ENCODE measurements at regions not wholly inside any gene's neighbourhood (a gene's known extent, or its start where the extent isn't known, plus 50 kb on each side); places are given as distances from the start of the nearest gene placed in this dataset.
"Not testable (repeated sequence)": the region's sequence is repeated elsewhere in the genome, so short reads cannot be mapped to it uniquely, and the experiment has no call there.

DNA sequence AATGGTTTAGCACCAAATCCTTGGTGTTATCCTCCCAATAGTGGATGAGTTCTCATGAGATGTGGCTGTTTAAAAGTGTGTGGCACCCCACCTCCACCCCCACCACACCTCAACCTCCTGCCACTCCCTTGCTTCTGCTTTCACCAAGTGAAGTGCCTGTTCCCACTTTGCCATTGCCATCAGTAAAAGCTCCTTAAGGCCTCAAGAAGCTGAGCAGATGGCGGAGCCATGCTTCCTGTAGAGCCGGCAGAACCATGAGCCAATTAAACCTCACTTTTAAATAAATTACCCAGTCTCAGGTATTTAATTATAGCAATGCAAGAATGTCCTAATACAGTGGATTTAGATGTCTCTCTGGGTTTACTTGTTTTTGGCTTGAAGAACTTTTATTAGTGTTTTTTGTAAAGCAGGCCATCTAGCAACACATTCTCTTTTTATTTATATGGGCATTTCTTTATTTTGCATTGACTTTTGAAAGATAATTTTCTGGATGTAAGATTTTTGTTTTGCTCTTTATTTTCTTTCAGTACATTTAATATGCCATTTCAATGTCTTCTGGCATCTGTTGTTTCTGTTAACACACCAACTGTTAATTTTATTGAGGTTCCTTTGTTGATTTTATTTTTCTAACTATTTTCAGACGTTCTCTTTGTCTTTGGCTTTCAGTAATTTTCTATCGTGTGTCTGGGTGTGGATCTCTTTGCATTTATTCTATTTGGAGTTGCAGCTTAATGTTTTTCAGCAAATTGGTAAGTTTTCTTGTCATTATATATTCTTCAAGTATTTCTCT, 724.5 kb upstream of the CNTN5 start:
- H3K4me3 Mint-ChIP-seq = no peak overlapping the region
- ATAC-seq (no peak), DNase-seq (ENCODE audit: low spot score in 2 of 2) (no peak)
- no peak overlapping the region for H3K27ac Mint-ChIP-seq
- no peaks in the 10 kb centered on the region for H3K36me3 Mint-ChIP-seq
- H3K4me1 Mint-ChIP-seq = no peaks in the 10 kb centered on the region
- H3K9me3 Mint-ChIP-seq = peaks cover 19% of the 10 kb centered on the region

DNA sequence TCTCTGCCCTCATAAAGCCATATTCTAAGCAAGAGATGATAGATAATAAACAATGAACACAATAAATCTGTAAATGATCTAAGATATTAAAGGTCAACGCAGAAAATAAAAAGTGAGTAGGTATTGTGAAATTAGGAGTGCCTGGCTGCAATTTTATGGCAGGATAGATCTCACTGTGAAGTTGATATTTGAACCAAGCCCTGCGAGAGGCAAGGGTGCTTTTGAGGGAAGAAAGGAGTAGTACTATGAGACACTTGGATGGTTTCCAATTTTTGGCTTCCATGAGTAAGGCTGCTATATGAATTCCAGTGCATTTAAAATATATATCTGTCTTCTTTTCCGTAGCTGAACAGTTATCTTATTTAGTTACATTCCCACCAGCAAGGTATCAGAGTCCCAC, 720.0 kb upstream of the CNTN5 start:
- Mint-ChIP-seq H3K36me3 (no peaks in the 10 kb centered on the region), H3K27ac (no peak overlapping the region), H3K9me3 (peaks cover 20% of the 10 kb centered on the region), H3K4me3 (no peak overlapping the region), H3K4me1 (no peaks in the 10 kb centered on the region)
- ATAC-seq (no peak), DNase-seq (ENCODE audit: low spot score in 2 of 2) (no peak)

DNA sequence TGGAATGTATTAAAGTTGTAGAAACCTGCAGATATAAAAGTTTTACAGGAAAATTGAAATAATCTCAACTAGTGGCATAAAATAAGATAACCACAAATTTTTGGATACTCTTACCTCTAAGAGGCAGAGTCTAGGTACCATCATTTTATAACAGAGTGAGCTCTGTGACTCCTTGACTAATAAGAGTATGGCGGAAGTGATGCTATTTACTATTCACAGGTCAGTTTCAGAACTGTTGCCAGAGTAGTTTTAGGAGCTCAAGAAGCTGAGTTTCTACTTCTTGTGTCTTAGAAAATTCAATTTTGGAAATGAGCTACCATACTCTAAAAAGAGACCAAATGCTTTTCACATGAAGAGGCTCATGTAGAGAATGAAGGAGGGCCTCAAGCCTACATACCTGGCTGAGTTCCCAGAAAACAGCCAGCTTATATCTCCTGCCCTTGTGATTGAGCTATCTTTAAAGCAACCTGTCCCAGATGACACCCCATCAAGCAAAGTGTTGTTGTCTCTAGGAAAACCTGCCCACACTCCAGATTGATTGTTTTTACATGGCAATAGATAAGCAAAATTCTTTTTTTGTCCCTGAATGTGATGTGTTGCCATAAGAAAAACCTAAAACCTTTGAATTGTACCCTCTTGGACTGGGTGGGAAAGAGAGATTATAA, 712.8 kb upstream of the CNTN5 start:
- Mint-ChIP-seq H3K27ac (no peak overlapping the region), H3K4me3 (no peak overlapping the region), H3K9me3 (peaks cover 28% of the 10 kb centered on the region), H3K4me1 (no peaks in the 10 kb centered on the region), H3K36me3 (no peaks in the 10 kb centered on the region)
- no peak for ATAC-seq
- DNase-seq (ENCODE audit: low spot score in 2 of 2) = no peak

DNA sequence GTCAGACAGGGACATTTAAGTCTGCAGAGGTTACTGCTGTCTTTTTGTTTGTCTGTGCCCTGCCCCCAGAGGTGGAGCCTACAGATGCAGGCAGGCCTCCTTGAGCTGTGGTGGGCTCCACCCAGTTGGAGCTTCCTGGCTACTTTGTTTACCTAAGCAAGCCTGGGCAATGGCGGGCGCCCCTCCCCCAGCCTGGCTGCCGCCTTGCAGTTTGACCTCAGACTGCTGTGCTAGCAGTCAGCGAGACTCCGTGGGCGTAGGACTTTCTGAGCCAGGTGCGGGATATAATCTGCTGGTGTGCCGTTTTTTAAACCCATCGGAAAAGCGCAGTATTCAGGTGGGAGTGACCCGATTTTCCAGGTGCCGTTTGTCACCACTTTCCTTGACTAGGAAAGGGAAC, 690.4 kb upstream of the CNTN5 start:
- not testable (repeated sequence) for H3K4me1 Mint-ChIP-seq; H3K4me3 Mint-ChIP-seq; H3K27ac Mint-ChIP-seq; H3K36me3 Mint-ChIP-seq; H3K9me3 Mint-ChIP-seq; DNase-seq (ENCODE audit: low spot score in 2 of 2); ATAC-seq

- no peak for ATAC-seq
- H3K4me3 Mint-ChIP-seq = no peak overlapping the region
- H3K27ac Mint-ChIP-seq = no peak overlapping the region
- peaks cover 16% of the 10 kb centered on the region for H3K9me3 Mint-ChIP-seq
- DNase-seq (ENCODE audit: low spot score in 2 of 2) = no peak
- no peaks in the 10 kb centered on the region for H3K4me1 Mint-ChIP-seq
- no peaks in the 10 kb centered on the region for H3K36me3 Mint-ChIP-seq
Measured at GRCh38 chr11:98358551-98358950, 662.2 kb upstream of the CNTN5 start.

DNA sequence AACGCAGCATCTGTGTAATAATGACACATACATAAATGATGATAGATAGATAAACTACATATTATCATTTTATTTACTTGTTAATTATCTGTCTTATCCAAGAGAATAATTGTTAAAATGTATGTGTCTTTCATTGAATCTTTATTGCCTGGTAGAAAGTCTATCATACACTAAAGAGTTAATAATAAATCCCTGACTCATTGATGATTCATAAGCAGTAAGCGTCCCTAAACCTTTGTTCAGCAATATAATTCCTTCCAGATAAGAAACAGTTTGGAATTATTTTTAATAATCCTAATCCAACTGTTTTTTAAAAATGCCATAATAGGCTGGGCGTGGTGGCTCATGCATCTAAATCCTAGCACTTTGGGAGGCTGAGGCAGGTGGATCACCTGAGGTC, 655.6 kb upstream of the CNTN5 start:
- Mint-ChIP-seq H3K4me1 (no peaks in the 10 kb centered on the region), H3K4me3 (no peak overlapping the region), H3K9me3 (peaks cover 18% of the 10 kb centered on the region), H3K27ac (no peak overlapping the region), H3K36me3 (no peaks in the 10 kb centered on the region)
- DNase-seq (ENCODE audit: low spot score in 2 of 2) (no peak), ATAC-seq (no peak)

DNA sequence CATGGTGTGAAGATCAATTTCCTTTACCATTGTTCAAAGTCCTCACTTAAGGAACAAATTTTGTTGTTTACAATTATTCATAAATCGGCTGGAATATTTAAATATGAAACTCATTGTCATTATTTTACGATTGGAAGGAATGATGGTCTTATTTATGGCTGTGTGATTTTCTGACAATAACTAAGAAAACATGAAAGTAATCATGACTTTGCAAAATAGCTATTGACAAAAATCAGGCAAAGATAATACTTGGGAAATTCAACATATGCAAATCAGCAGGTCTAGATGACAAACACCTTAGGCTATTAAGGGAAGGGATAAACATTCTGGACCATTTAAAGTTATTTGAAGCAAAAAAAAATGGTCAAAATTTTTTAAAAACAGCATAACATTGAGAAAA, 654.8 kb upstream of the CNTN5 start:
- DNase-seq (ENCODE audit: low spot score in 2 of 2) (no peak), ATAC-seq (no peak)
- Mint-ChIP-seq H3K4me3 (no peak overlapping the region), H3K9me3 (peaks cover 15% of the 10 kb centered on the region), H3K27ac (no peak overlapping the region), H3K36me3 (no peaks in the 10 kb centered on the region), H3K4me1 (no peaks in the 10 kb centered on the region)

DNA sequence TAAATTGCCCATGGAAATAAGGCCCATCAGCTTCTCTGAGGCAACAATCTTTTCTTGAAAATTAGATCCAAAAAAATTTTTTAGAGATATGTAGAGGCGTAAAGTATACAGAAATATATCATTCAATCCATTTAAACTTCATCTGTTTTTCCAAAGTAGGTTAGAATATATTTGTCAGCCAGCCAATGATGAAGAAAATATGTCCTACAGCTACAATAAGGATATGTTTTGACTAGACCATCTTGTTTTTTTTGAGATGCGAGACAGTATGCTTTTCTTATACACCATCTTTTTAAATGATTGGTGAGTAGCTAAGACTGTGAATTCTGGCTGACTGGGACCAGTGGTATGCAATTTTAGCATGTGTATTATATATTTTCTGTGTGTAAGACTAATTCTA, 630.4 kb upstream of the CNTN5 start:
- no peak for ATAC-seq
- no peak overlapping the region for H3K4me3 Mint-ChIP-seq
- peaks cover 6% of the 10 kb centered on the region for H3K9me3 Mint-ChIP-seq
- H3K27ac Mint-ChIP-seq = no peak overlapping the region
- no peak for DNase-seq (ENCODE audit: low spot score in 2 of 2)
- no peaks in the 10 kb centered on the region for H3K36me3 Mint-ChIP-seq
- H3K4me1 Mint-ChIP-seq = no peaks in the 10 kb centered on the region

DNA sequence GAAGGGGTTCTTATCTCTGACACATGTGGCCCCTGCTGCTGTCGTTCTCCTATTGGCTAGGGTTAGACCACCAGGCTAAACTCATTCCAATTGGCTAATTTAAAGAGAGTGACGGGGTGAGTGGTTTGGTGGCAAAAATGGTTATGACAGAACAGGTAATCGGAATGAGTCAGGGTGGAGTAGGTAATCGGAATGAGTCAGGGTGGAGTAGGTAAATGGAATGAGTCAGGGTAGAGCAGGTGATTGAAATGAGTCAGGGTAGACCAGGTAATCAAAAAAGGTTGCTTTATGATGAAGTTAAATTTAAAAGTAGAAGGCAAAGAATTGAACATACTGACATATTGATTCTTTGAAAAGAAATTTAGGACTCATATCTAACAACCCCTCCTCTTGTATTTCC, 626.2 kb upstream of the CNTN5 start:
- H3K9me3 Mint-ChIP-seq = peaks cover 13% of the 10 kb centered on the region
- not testable (repeated sequence) for DNase-seq (ENCODE audit: low spot score in 2 of 2); H3K27ac Mint-ChIP-seq; H3K4me3 Mint-ChIP-seq; H3K36me3 Mint-ChIP-seq; ATAC-seq; H3K4me1 Mint-ChIP-seq

GRCh38 chr11:98398508-98398907, 622.2 kb upstream of the CNTN5 start:
- H3K9me3 Mint-ChIP-seq = peaks cover 19% of the 10 kb centered on the region
- DNase-seq (ENCODE audit: low spot score in 2 of 2) (no peak), ATAC-seq (no peak)
- no peaks in the 10 kb centered on the region for H3K4me1 Mint-ChIP-seq
- H3K27ac Mint-ChIP-seq = no peak overlapping the region
- no peaks in the 10 kb centered on the region for H3K36me3 Mint-ChIP-seq
- no peak overlapping the region for H3K4me3 Mint-ChIP-seq

GRCh38 chr11:98409069-98409468, 611.7 kb upstream of the CNTN5 start:
- H3K4me1 Mint-ChIP-seq = no peaks in the 10 kb centered on the region
- no peak overlapping the region for H3K27ac Mint-ChIP-seq
- H3K36me3 Mint-ChIP-seq = no peaks in the 10 kb centered on the region
- H3K4me3 Mint-ChIP-seq = no peak overlapping the region
- ATAC-seq = no peak
- no peak for DNase-seq (ENCODE audit: low spot score in 2 of 2)
- peaks cover 18% of the 10 kb centered on the region for H3K9me3 Mint-ChIP-seq

DNA sequence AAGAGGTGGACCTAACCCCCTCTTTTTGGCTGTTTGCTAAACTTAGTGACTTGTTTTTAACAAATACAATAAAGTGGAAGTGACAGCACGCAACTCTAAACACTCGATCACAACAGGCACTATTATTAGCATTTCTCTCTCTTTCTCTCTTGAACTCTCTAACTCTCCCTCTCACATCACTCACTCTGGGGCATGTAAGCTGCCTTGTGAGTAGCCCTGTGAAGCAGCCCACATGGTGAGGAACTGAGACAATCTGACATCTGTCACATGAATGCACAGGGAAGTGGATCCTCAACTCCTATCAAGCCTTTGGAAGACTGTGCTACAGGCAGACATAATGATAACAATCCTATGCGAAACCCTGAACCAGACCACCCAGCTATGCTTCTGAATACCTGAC, 609.0 kb upstream of the CNTN5 start:
- Mint-ChIP-seq H3K4me3 (no peak overlapping the region), H3K9me3 (peaks cover 21% of the 10 kb centered on the region), H3K36me3 (no peaks in the 10 kb centered on the region), H3K4me1 (no peaks in the 10 kb centered on the region), H3K27ac (no peak overlapping the region)
- ATAC-seq = no peak
- no peak for DNase-seq (ENCODE audit: low spot score in 2 of 2)

DNA sequence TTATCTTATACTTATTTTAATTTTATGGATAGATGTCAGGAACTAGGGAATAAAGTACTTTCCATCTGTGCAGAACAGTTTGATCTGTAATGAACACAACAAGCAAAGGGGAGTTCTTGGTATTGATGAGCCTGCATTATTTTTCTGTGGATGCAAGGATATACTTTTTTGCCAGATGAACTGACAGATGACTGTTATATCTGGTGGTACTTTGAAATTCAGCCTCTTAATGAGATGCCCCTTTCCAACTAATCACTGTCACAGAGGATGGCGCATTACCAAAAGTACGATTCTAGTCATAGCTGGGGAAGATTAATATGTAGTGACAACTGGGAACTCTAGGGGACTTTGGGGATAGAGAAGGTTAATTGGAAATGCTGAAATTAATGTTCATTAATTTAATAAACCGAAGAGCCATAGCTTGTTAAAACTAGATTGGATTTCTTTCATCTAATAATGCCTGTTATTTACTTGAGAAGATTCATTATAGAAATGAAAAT, 603.4 kb upstream of the CNTN5 start:
- H3K9me3 Mint-ChIP-seq = peaks cover 14% of the 10 kb centered on the region
- no peaks in the 10 kb centered on the region for H3K4me1 Mint-ChIP-seq
- ATAC-seq (no peak), DNase-seq (ENCODE audit: low spot score in 2 of 2) (no peak)
- H3K27ac Mint-ChIP-seq = no peak overlapping the region
- no peaks in the 10 kb centered on the region for H3K36me3 Mint-ChIP-seq
- no peak overlapping the region for H3K4me3 Mint-ChIP-seq

DNA sequence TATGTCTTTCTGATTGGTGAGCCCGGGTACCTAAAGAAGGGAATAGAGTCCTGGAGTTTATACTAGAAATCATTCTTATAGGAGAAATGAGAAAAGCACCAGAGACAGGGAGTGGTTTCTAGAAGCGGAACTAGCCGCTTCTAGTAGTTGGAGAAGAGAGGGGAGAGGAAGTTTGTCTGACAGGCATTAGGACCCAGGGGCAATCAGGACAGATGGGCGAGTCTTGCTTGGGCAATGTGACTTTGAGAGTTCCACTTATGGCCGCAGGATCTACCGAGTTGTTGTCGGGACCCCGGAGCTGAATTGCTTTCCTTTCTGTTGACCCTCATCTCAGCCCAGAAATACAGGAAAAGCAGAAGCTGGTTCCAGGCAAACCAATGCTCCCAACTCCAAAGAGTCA, 596.8 kb upstream of the CNTN5 start:
- ATAC-seq (no peak), DNase-seq (ENCODE audit: low spot score in 2 of 2) (no peak)
- Mint-ChIP-seq H3K9me3 (peaks cover 13% of the 10 kb centered on the region), H3K36me3 (no peaks in the 10 kb centered on the region), H3K4me3 (no peak overlapping the region), H3K4me1 (no peaks in the 10 kb centered on the region), H3K27ac (no peak overlapping the region)

DNA sequence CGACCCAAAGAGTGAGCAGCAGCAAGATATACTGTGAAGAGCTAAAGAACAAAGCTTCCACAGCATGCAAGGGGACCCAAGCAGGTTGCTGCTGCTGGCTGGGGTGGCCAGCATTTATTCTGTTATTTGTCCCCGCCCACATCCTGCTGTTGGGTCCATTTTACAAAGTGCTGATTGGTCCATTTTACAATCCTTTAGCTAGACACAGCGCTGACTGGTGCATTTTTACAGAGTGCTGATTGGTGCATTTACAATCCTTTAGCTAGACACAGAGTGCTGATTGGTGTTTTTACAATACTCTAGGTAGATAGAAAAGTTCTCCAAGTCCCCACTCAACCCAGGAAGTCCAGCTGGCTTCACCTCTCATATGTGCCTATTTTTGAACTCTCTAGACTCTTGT, 596.0 kb upstream of the CNTN5 start:
- DNase-seq (ENCODE audit: low spot score in 2 of 2); H3K27ac Mint-ChIP-seq; H3K4me1 Mint-ChIP-seq; H3K4me3 Mint-ChIP-seq; ATAC-seq; H3K36me3 Mint-ChIP-seq: not testable (repeated sequence)
- H3K9me3 Mint-ChIP-seq = peaks cover 19% of the 10 kb centered on the region

All from stimulated activated effector memory CD8-positive, alpha-beta T cell treated with anti-CD3 and anti-CD28 coated beads, Interleukin-12 subunit alpha, Interleukin-12 subunit beta, amount 100 ng/mL, for 72 hours (primary cell).